ENCODE measurements at regions not wholly inside any gene's neighbourhood (a gene's known extent, or its start where the extent isn't known, plus 50 kb on each side); places are given as distances from the start of the nearest gene placed in this dataset.

DNA sequence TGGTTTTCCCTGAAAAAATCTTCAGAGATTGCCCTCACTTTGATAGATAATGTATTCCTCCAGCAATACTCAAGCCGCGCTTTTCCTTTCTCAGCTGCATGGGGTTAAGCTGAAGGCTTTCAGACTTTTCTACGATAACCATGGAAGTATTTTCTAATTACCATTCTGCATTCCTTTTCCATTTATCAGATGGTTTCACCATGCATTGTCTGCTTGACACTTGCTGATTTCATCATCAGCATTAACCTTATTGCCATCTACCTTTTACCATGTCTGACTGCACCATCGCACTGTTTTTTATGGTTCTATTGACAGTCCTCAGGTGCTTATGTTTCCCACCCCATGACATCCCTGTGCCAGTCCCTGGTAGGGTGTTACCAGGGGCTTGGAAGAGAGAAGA lies 91.6 kb downstream of the DMAC1 start:
- TF ChIP-seq ZNF768 (tag by site-specific recombination; IDR thresholded peaks at IDR 0.05) (no peak), ZNF549 (tag by site-specific recombination; IDR thresholded peaks at IDR 0.05) (no peak), GFI1B (tag by site-specific recombination; IDR thresholded peaks at IDR 0.05) (no peak), ZEB2 (tag by site-specific recombination; IDR thresholded peaks at IDR 0.05) (no peak), GLIS2 (tag by site-specific recombination; IDR thresholded peaks at IDR 0.05) (no peak), WT1 (tag by site-specific recombination; IDR thresholded peaks at IDR 0.05) (no peak)
- TF ChIP-seq, protein P1, sequence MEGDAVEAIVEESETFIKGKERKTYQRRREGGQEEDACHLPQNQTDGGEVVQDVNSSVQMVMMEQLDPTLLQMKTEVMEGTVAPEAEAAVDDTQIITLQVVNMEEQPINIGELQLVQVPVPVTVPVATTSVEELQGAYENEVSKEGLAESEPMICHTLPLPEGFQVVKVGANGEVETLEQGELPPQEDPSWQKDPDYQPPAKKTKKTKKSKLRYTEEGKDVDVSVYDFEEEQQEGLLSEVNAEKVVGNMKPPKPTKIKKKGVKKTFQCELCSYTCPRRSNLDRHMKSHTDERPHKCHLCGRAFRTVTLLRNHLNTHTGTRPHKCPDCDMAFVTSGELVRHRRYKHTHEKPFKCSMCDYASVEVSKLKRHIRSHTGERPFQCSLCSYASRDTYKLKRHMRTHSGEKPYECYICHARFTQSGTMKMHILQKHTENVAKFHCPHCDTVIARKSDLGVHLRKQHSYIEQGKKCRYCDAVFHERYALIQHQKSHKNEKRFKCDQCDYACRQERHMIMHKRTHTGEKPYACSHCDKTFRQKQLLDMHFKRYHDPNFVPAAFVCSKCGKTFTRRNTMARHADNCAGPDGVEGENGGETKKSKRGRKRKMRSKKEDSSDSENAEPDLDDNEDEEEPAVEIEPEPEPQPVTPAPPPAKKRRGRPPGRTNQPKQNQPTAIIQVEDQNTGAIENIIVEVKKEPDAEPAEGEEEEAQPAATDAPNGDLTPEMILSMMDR (tag by site-specific recombination; IDR thresholded peaks at IDR 0.05), result no peak

Data from HEK293 (cell line).